HepG2 (cell line): ENCODE measurements at regions not wholly inside any gene's neighbourhood (a gene's known extent, or its start where the extent isn't known, plus 50 kb on each side); places are given as distances from the start of the nearest gene placed in this dataset.

Source experiments
- ATAC-seq: fragments of 200-7000 bp; cut with Tn5 transposase; 3 replicates; pipeline ENCODE4 v1.9.1; 2020; ENCODE audit warnings: mild to moderate bottlenecking, moderate library complexity
- BruUV-seq: library from RNA; stranded (reverse); fragments of 400-500 nt; replicated peaks from 2 replicates; lab custom pipeline; 2021; lab: Mats Ljungman, UMichigan
- CTCF ChIA-PET: fragments of 300-600 bp; formaldehyde crosslinking; extraction: SDS; loops from one replicate; lab custom pipeline; 2021; ENCODE audit warnings: low total read pairs, inconsistent platforms, low intra/inter-chr PET ratio; lab: Yijun Ruan, JAX
- POLR2A ChIA-PET: fragments of 350-600 bp; sonication (Branson Sonifier 250); formaldehyde crosslinking; loops from one replicate; lab custom pipeline; 2020; ENCODE audit warnings: antibody characterized with exemption, inconsistent platforms; lab: Yijun Ruan, JAX
- DNase-seq: peaks from one replicate; pipeline ENCODE4 v3.0.0-alpha.2; 2015; ENCODE audit warnings: low spot score
- FAIRE-seq: peaks from 3 replicates; lab custom pipeline; 2011; peaks lifted over from hg19 to GRCh38; lab: Jason Lieb, UNC
- H2AFZ ChIP-seq: one replicate; pipeline ENCODE4 v1.6.1; 2011; ENCODE audit warnings: low read length, inconsistent platforms
- H3K27ac ChIP-seq: fragments of 300-600 bp; 3 replicates; pipeline ENCODE4 v1.8.0; 2011; ENCODE audit warnings: mixed run types, mild to moderate bottlenecking, mixed read lengths, low read length, inconsistent platforms; ENCODE audit not compliant: insufficient read depth; ENCODE audit errors: extremely low read length
- H3K27me3 ChIP-seq, 2 experiments: fragments of 200-600 bp in 1 of 2; 2 replicates in 1 of 2; 3 replicates in 1 of 2; pipeline versions ENCODE4 v1.6.0 to v1.8.0; 2011; ENCODE audit warnings: low read length in 2 of 2, mild to moderate bottlenecking in 2 of 2, moderate library complexity in 2 of 2, inconsistent platforms in 1 of 2; ENCODE audit not compliant: insufficient read depth in 2 of 2, control insufficient read depth in 1 of 2
- H3K36me3 ChIP-seq, 2 experiments: fragments of 200-600 bp in 1 of 2; replicated peaks in 1 of 2; 2 replicates in 1 of 2; 3 replicates in 1 of 2; pipeline versions ENCODE4 v1.5.1 to v1.8.0; 2011; ENCODE audit warnings: low read length in 2 of 2, inconsistent platforms in 1 of 2; ENCODE audit not compliant: insufficient read depth in 2 of 2, control insufficient read depth in 1 of 2
- H3K4me1 ChIP-seq: 2 replicates; pipeline ENCODE4 v1.5.1; 2012; ENCODE audit warnings: low read length, inconsistent platforms; ENCODE audit not compliant: insufficient read depth
- H3K4me2 ChIP-seq: 2 replicates; pipeline ENCODE4 v1.6.0; 2011; ENCODE audit warnings: low read depth, low read length, inconsistent platforms
- H3K4me3 ChIP-seq, 3 experiments: fragments of 200-600 bp in 1 of 3; sonication (generic), shearing (Covaris generic) in 1 of 3; replicated peaks in 1 of 3; 2 replicates each; pipeline ENCODE4 v1.5.1; 2011 to 2016; ENCODE audit warnings: low read length in 3 of 3, inconsistent platforms in 2 of 3, low read depth in 2 of 3, mild to moderate bottlenecking in 2 of 3, control low read depth in 1 of 3, mixed read lengths in 1 of 3; ENCODE audit not compliant: insufficient read depth in 1 of 3
- H3K79me2 ChIP-seq: one replicate; pipeline ENCODE4 v1.6.1; 2011; ENCODE audit warnings: low read length, inconsistent platforms; ENCODE audit not compliant: insufficient read depth
- H3K9ac ChIP-seq: 2 replicates; pipeline ENCODE4 v1.6.0; 2011; ENCODE audit warnings: mild to moderate bottlenecking, low read depth, low read length, inconsistent platforms; ENCODE audit not compliant: insufficient read depth
- H3K9me3 ChIP-seq: 2 replicates; pipeline ENCODE4 v1.5.1; 2012; ENCODE audit warnings: mild to moderate bottlenecking, low read length
- H4K20me1 ChIP-seq: 2 replicates; pipeline ENCODE4 v1.6.0; 2011; ENCODE audit warnings: inconsistent platforms, mild to moderate bottlenecking, low read length, moderate library complexity; ENCODE audit not compliant: insufficient read depth
- AFF4 ChIP-seq: sonication (generic); formaldehyde crosslinking; IDR thresholded peaks from 2 replicates; pipeline ENCODE4 v1.4.0; 2020; ENCODE audit warnings: missing genetic modification reagents
- ATF6 ChIP-seq: sonication (generic); formaldehyde crosslinking; conservative IDR thresholded peaks from 2 replicates; pipeline ENCODE4 v1.4.0; 2020; ENCODE audit warnings: missing genetic modification reagents
- STAT6 ChIP-seq: sonication (generic); formaldehyde crosslinking; IDR thresholded peaks from 2 replicates; pipeline ENCODE4 v1.4.0; 2020; ENCODE audit warnings: missing genetic modification reagents, mild to moderate bottlenecking, borderline replicate concordance
- XRCC5 ChIP-seq: fragments of 200-400 bp; formaldehyde crosslinking; optimal IDR thresholded peaks from 2 replicates; pipeline ENCODE3; 2017; ENCODE audit warnings: mild to moderate bottlenecking, low read length
- ZNF224 ChIP-seq: sonication (generic); formaldehyde crosslinking; IDR thresholded peaks from 2 replicates; pipeline ENCODE4 v1.5.0; 2020; ENCODE audit warnings: mild to moderate bottlenecking, missing genetic modification reagents
- ZNF780A ChIP-seq: sonication (generic); formaldehyde crosslinking; IDR thresholded peaks from 2 replicates; pipeline ENCODE4 v1.8.0; 2022; ENCODE audit warnings: mild to moderate bottlenecking, missing genetic modification reagents, moderate library complexity
- WGBS: methylation state at CpG from one replicate; pipeline ENCODE4 v1.1.6; 2017; ENCODE audit warnings: low lambda C conversion rate; 5-methylcytosine and 5-hydroxymethylcytosine counted together
- in situ Hi-C: cut with HindIII; loops from 2 replicates; pipeline ENCODE4 v1.10.0; 2017; ENCODE audit warnings: low pct_unique_long_range_greater_than_20kb; ENCODE audit not compliant: extremely low pct_ligation_motif_present
- intact Hi-C: fragments of 100-400 bp; cut with micrococcal nuclease; formaldehyde crosslinking; loops from one replicate; pipeline ENCODE4 v1.10.0; 2022; ENCODE audit not compliant: unreplicated experiment

GRCh38 chrX:97787849-97788248 lies 904.1 kb downstream of the RPA4 start:
- H3K27me3 ChIP-seq = no peaks in the 10 kb centered on the region
- TF ChIP-seq XRCC5 = no peak
- TF ChIP-seq ATF6 (CRISPR knock-in tag) = no peak
- no peak for TF ChIP-seq AFF4 (CRISPR knock-in tag)
- TF ChIP-seq ZNF780A = no peak
- no peak for TF ChIP-seq ZNF224 (CRISPR knock-in tag)
- TF ChIP-seq STAT6 (CRISPR knock-in tag) = no peak
- TF ChIP-seq, all 625 proteins: peak for 0
- Histone ChIP-seq H3K4me3 (no peak overlapping the region), H3K9ac (no peak overlapping the region), H4K20me1 (no peaks in the 10 kb centered on the region), H3K79me2 (no peaks in the 10 kb centered on the region), H3K4me2 (no peak overlapping the region), H3K27ac (no peak overlapping the region), H3K36me3 (no peaks in the 10 kb centered on the region), H3K4me1 (no peaks in the 10 kb centered on the region), H2AFZ (no peak overlapping the region), H3K9me3 (no peaks in the 10 kb centered on the region)
- ChIA-PET CTCF (no interaction called here), POLR2A (no interaction called here)
- DNase-seq = no peak
- no TSS peak for BruUV-seq
- intact Hi-C loops (no loop called here), in situ Hi-C loops (no loop called here)
- no peak for ATAC-seq
- 5% methylated on average over 2 of the region's 2 CpGs for WGBS
- no peak for FAIRE-seq
